ENCODE measurements at regions not wholly inside any gene's neighbourhood (a gene's known extent, or its start where the extent isn't known, plus 50 kb on each side); places are given as distances from the start of the nearest gene placed in this dataset.

- no peak for DNase-seq
Observed at GRCh38 chr11:11173316-11174025, 179.6 kb downstream of the CSNK2A3 start.

GRCh38 chr11:11171854-11172253, 181.2 kb downstream of the CSNK2A3 start:
- DNase-seq, result peak; percentile 66

- no peak for DNase-seq
Observed at GRCh38 chr11:11171285-11171684, 181.8 kb downstream of the CSNK2A3 start.

- DNase-seq, result no peak
Observed at GRCh38 chr11:11170352-11171084, 182.5 kb downstream of the CSNK2A3 start.

GRCh38 chr11:11169715-11170351, 183.2 kb downstream of the CSNK2A3 start:
- no peak for DNase-seq

GRCh38 chr11:11167806-11168205, 185.2 kb downstream of the CSNK2A3 start:
- DNase-seq, result no peak

- no peak for DNase-seq
Observed at GRCh38 chr11:11164334-11164690, 188.7 kb downstream of the CSNK2A3 start.

GRCh38 chr11:11163669-11164333, 189.2 kb downstream of the CSNK2A3 start:
- DNase-seq, result no peak

GRCh38 chr11:11163236-11163635, 189.8 kb downstream of the CSNK2A3 start:
- no peak for DNase-seq

- peak; percentile 39 for DNase-seq
Observed at GRCh38 chr11:11157185-11157584, 195.9 kb downstream of the CSNK2A3 start.

- DNase-seq, result peak; percentile 42
Observed at GRCh38 chr11:11155962-11156815, 196.9 kb downstream of the CSNK2A3 start.

GRCh38 chr11:11152877-11153276, 200.2 kb downstream of the CSNK2A3 start:
- no peak for DNase-seq

- no peak for DNase-seq
Observed at GRCh38 chr11:11149671-11150459, 203.2 kb downstream of the CSNK2A3 start.

GRCh38 chr11:11148596-11148995, 204.5 kb downstream of the CSNK2A3 start:
- DNase-seq, result no peak

- DNase-seq, result no peak
Observed at GRCh38 chr11:11148104-11148509, 204.9 kb downstream of the CSNK2A3 start.

GRCh38 chr11:11146830-11147229, 206.2 kb downstream of the CSNK2A3 start:
- DNase-seq, result no peak

GRCh38 chr11:11143849-11144248, 209.2 kb downstream of the CSNK2A3 start:
- DNase-seq, result no peak

- DNase-seq, result no peak
Observed at GRCh38 chr11:11142430-11142829, 210.6 kb downstream of the CSNK2A3 start.

- no peak for DNase-seq
Observed at GRCh38 chr11:11141065-11141464, 212.0 kb downstream of the CSNK2A3 start.

GRCh38 chr11:11140510-11140909, 212.5 kb downstream of the CSNK2A3 start:
- no peak for DNase-seq

- peak; percentile 16 for DNase-seq
Observed at GRCh38 chr11:11137339-11137738, 215.7 kb downstream of the CSNK2A3 start.

All from activated CD4-positive, alpha-beta T cell treated with anti-CD3 and anti-CD28 coated beads, Interleukin-2, amount 50 U/mL, for 16 hours (primary cell).